IPS-18a (cell line): ENCODE measurements at regions not wholly inside any gene's neighbourhood (a gene's known extent, or its start where the extent isn't known, plus 50 kb on each side); places are given as distances from the start of the nearest gene placed in this dataset.

Source experiments
- H3K27ac ChIP-seq: one replicate; pipeline ENCODE4 v1.5.1; 2013; ENCODE audit warnings: low read length
- H3K27me3 ChIP-seq: one replicate; pipeline ENCODE4 v1.6.1; 2013; ENCODE audit warnings: mild to moderate bottlenecking, low read length; ENCODE audit not compliant: control insufficient read depth, insufficient read depth
- H3K36me3 ChIP-seq: one replicate; pipeline ENCODE4 v1.6.1; 2013; ENCODE audit warnings: low read depth, low read length; ENCODE audit not compliant: control insufficient read depth
- H3K4me1 ChIP-seq: one replicate; pipeline ENCODE4 v1.6.1; 2013; ENCODE audit warnings: low read depth, low read length; ENCODE audit not compliant: control insufficient read depth
- H3K4me3 ChIP-seq: one replicate; pipeline ENCODE4 v1.5.1; 2013; ENCODE audit warnings: low read length
- H3K9ac ChIP-seq: one replicate; pipeline ENCODE4 v1.6.1; 2013; ENCODE audit warnings: mild to moderate bottlenecking, low read length, moderate library complexity
- H3K9me3 ChIP-seq: one replicate; pipeline ENCODE4 v1.6.1; 2013; ENCODE audit warnings: low read depth, low read length; ENCODE audit not compliant: control insufficient read depth

- Histone ChIP-seq H3K9me3 (no peaks in the 10 kb centered on the region), H3K4me1 (no peaks in the 10 kb centered on the region), H3K27ac (no peak overlapping the region), H3K9ac (no peak overlapping the region), H3K36me3 (no peaks in the 10 kb centered on the region), H3K4me3 (no peak overlapping the region), H3K27me3 (no peaks in the 10 kb centered on the region)
Measured at GRCh38 chr12:90303771-90304170, 595.1 kb upstream of the ATP2B1 start.

GRCh38 chr12:90301561-90302133, 593.0 kb upstream of the ATP2B1 start:
- no peaks in the 10 kb centered on the region for H3K27me3 ChIP-seq
- H3K4me1 ChIP-seq = no peaks in the 10 kb centered on the region
- H3K27ac ChIP-seq = no peak overlapping the region
- H3K4me3 ChIP-seq = no peak overlapping the region
- H3K36me3 ChIP-seq = no peaks in the 10 kb centered on the region
- H3K9me3 ChIP-seq = no peaks in the 10 kb centered on the region
- H3K9ac ChIP-seq = no peak overlapping the region

- Histone ChIP-seq H3K27ac (no peak overlapping the region), H3K27me3 (no peaks in the 10 kb centered on the region), H3K4me3 (no peak overlapping the region), H3K4me1 (no peaks in the 10 kb centered on the region), H3K36me3 (no peaks in the 10 kb centered on the region), H3K9me3 (no peaks in the 10 kb centered on the region), H3K9ac (no peak overlapping the region)
Measured at GRCh38 chr12:90301095-90301494, 592.5 kb upstream of the ATP2B1 start.

GRCh38 chr12:90299666-90300065, 591.0 kb upstream of the ATP2B1 start:
- H3K36me3 ChIP-seq = no peaks in the 10 kb centered on the region
- no peak overlapping the region for H3K9ac ChIP-seq
- H3K4me3 ChIP-seq = no peak overlapping the region
- H3K27ac ChIP-seq = no peak overlapping the region
- H3K4me1 ChIP-seq = no peaks in the 10 kb centered on the region
- H3K27me3 ChIP-seq = no peaks in the 10 kb centered on the region
- H3K9me3 ChIP-seq = no peaks in the 10 kb centered on the region

GRCh38 chr12:90299121-90299520, 590.5 kb upstream of the ATP2B1 start:
- no peaks in the 10 kb centered on the region for H3K27me3 ChIP-seq
- H3K9me3 ChIP-seq = no peaks in the 10 kb centered on the region
- H3K36me3 ChIP-seq = no peaks in the 10 kb centered on the region
- H3K4me3 ChIP-seq = no peak overlapping the region
- no peak overlapping the region for H3K9ac ChIP-seq
- H3K27ac ChIP-seq = no peak overlapping the region
- no peaks in the 10 kb centered on the region for H3K4me1 ChIP-seq

GRCh38 chr12:90298289-90298948, 589.8 kb upstream of the ATP2B1 start:
- no peak overlapping the region for H3K9ac ChIP-seq
- no peak overlapping the region for H3K4me3 ChIP-seq

GRCh38 chr12:90295858-90296257, 587.2 kb upstream of the ATP2B1 start:
- no peaks in the 10 kb centered on the region for H3K9me3 ChIP-seq
- H3K27ac ChIP-seq = no peak overlapping the region
- peaks cover 5% of the 10 kb centered on the region for H3K4me1 ChIP-seq
- no peak overlapping the region for H3K4me3 ChIP-seq
- no peaks in the 10 kb centered on the region for H3K27me3 ChIP-seq
- no peak overlapping the region for H3K9ac ChIP-seq
- no peaks in the 10 kb centered on the region for H3K36me3 ChIP-seq

More at GRCh38 chr12:90298289-90298948, 589.8 kb upstream of the ATP2B1 start:
- H3K36me3 ChIP-seq = no peaks in the 10 kb centered on the region
- H3K4me1 ChIP-seq = no peaks in the 10 kb centered on the region
- no peaks in the 10 kb centered on the region for H3K27me3 ChIP-seq
- no peaks in the 10 kb centered on the region for H3K9me3 ChIP-seq
- H3K27ac ChIP-seq = no peak overlapping the region

GRCh38 chr12:90292183-90292582, 583.5 kb upstream of the ATP2B1 start:
- Histone ChIP-seq H3K9ac (no peak overlapping the region), H3K4me1 (peaks cover 5% of the 10 kb centered on the region), H3K9me3 (peaks cover 7% of the 10 kb centered on the region), H3K36me3 (no peaks in the 10 kb centered on the region), H3K27me3 (no peaks in the 10 kb centered on the region), H3K4me3 (no peak overlapping the region), H3K27ac (no peak overlapping the region)

GRCh38 chr12:90290980-90291975, 582.6 kb upstream of the ATP2B1 start:
- H3K27me3 ChIP-seq = no peaks in the 10 kb centered on the region
- H3K36me3 ChIP-seq = no peaks in the 10 kb centered on the region
- peaks cover 7% of the 10 kb centered on the region for H3K9me3 ChIP-seq
- no peak overlapping the region for H3K27ac ChIP-seq
- H3K4me1 ChIP-seq = peaks cover 5% of the 10 kb centered on the region
- H3K4me3 ChIP-seq = no peak overlapping the region
- no peak overlapping the region for H3K9ac ChIP-seq

GRCh38 chr12:90287585-90287984, 578.9 kb upstream of the ATP2B1 start:
- Histone ChIP-seq H3K27me3 (no peaks in the 10 kb centered on the region), H3K9me3 (peaks cover 7% of the 10 kb centered on the region), H3K9ac (no peak overlapping the region), H3K36me3 (no peaks in the 10 kb centered on the region), H3K4me3 (no peak overlapping the region), H3K27ac (no peak overlapping the region), H3K4me1 (peaks cover 5% of the 10 kb centered on the region)

GRCh38 chr12:90281154-90281868, 572.7 kb upstream of the ATP2B1 start:
- Histone ChIP-seq H3K27ac (no peak overlapping the region), H3K36me3 (no peaks in the 10 kb centered on the region), H3K9ac (no peak overlapping the region), H3K27me3 (no peaks in the 10 kb centered on the region), H3K4me1 (no peaks in the 10 kb centered on the region), H3K4me3 (no peak overlapping the region), H3K9me3 (peaks cover 4% of the 10 kb centered on the region)
